HepG2 (cell line): ENCODE measurements at regions not wholly inside any gene's neighbourhood (a gene's known extent, or its start where the extent isn't known, plus 50 kb on each side); places are given as distances from the start of the nearest gene placed in this dataset.

ENCODE experiments used
- HBP1 ChIP-seq: IDR thresholded peaks from 2 replicates; pipeline ENCODE4 v1.6.1; 2016; ENCODE audit warnings: low read depth, control low read depth
- HNRNPH1 ChIP-seq: fragments of 200-400 bp; formaldehyde crosslinking; optimal IDR thresholded peaks from 2 replicates; pipeline ENCODE3; 2017; ENCODE audit warnings: mild to moderate bottlenecking, low read depth, low read length
- JDP2 ChIP-seq: sonication (generic); formaldehyde crosslinking; IDR thresholded peaks from 2 replicates; pipeline ENCODE4 v1.8.1; 2022; ENCODE audit warnings: missing genetic modification reagents, borderline replicate concordance
- NFE2 ChIP-seq: sonication (generic); formaldehyde crosslinking; IDR thresholded peaks from 2 replicates; pipeline ENCODE4 v1.4.0; 2020; ENCODE audit warnings: missing genetic modification reagents
- NKX3-1 ChIP-seq: sonication (generic); formaldehyde crosslinking; IDR thresholded peaks from 2 replicates; pipeline ENCODE4 v1.5.0; 2020; ENCODE audit warnings: missing genetic modification reagents
- RAD21 ChIP-seq: fragments of 450-650 bp; formaldehyde crosslinking; IDR thresholded peaks from 2 replicates; pipeline ENCODE4 v1.5.0; 2020; ENCODE audit warnings: mild to moderate bottlenecking
- YEATS2 ChIP-seq: sonication (generic); formaldehyde crosslinking; IDR thresholded peaks from 2 replicates; pipeline ENCODE4 v1.4.0; 2020; ENCODE audit warnings: missing genetic modification reagents, borderline replicate concordance
- ZNF33B ChIP-seq: sonication (generic); formaldehyde crosslinking; IDR thresholded peaks from 2 replicates; pipeline ENCODE4 v1.5.1; 2020; ENCODE audit warnings: mild to moderate bottlenecking, missing genetic modification reagents
- ZNF547 ChIP-seq: sonication (generic); formaldehyde crosslinking; IDR thresholded peaks from 2 replicates; pipeline ENCODE4 v1.5.1; 2020; ENCODE audit warnings: mild to moderate bottlenecking, missing genetic modification reagents
- ZNF550 ChIP-seq: sonication (generic); formaldehyde crosslinking; IDR thresholded peaks from 2 replicates; pipeline ENCODE4 v1.4.0; 2020; ENCODE audit warnings: mild to moderate bottlenecking, missing genetic modification reagents, borderline replicate concordance
- ZNF839 ChIP-seq: sonication (generic); formaldehyde crosslinking; IDR thresholded peaks from 2 replicates; pipeline ENCODE4 v1.4.0; 2020; ENCODE audit warnings: missing genetic modification reagents, mild to moderate bottlenecking, borderline replicate concordance

- no peak for TF ChIP-seq HNRNPH1
- no peak for TF ChIP-seq ZNF33B (CRISPR knock-in tag)
- no peak for TF ChIP-seq JDP2 (CRISPR knock-in tag)
- no peak for TF ChIP-seq HBP1 (CRISPR knock-in tag)
- no peak for TF ChIP-seq NKX3-1 (CRISPR knock-in tag)
- no peak for TF ChIP-seq NFE2
- no peak for TF ChIP-seq ZNF550
- TF ChIP-seq ZNF547 (CRISPR knock-in tag) = no peak
- no peak for TF ChIP-seq ZNF839
- no peak for TF ChIP-seq RAD21 (CRISPR knock-in tag)
- no peak for TF ChIP-seq YEATS2
Observed at GRCh38 chr3:95826419-95826818, 988.0 kb upstream of the EPHA6 start.
